Suprapubic skin (tissue), 4 donors: ENCODE measurements at regions not wholly inside any gene's neighbourhood (a gene's known extent, or its start where the extent isn't known, plus 50 kb on each side); places are given as distances from the start of the nearest gene placed in this dataset.

Experiments used
- DNase-seq, 2 donors: peaks; one replicate each; pipeline ENCODE4 v3.0.0-alpha.2; 2019; ENCODE audit warnings: low spot score in 2 of 2
- H3K27ac ChIP-seq: fragments of 200-600 bp; sonication (generic); one replicate; pipeline ENCODE4 v1.5.1; 2019
- H3K27me3 ChIP-seq: fragments of 200-600 bp; sonication (generic); one replicate; pipeline ENCODE4 v1.5.1; 2019
- H3K36me3 ChIP-seq: fragments of 200-600 bp; sonication (generic); one replicate; pipeline ENCODE4 v1.5.1; 2019
- H3K4me1 ChIP-seq: fragments of 200-600 bp; sonication (generic); one replicate; pipeline ENCODE4 v1.5.1; 2019
- H3K4me3 ChIP-seq: fragments of 200-600 bp; sonication (generic); one replicate; pipeline ENCODE4 v1.5.1; 2019; ENCODE audit warnings: mild to moderate bottlenecking
- H3K9me3 ChIP-seq: fragments of 200-600 bp; sonication (generic); one replicate; pipeline ENCODE4 v1.5.1; 2019
- EP300 ChIP-seq: sonication (generic); formaldehyde crosslinking; IDR thresholded peaks from one replicate; pipeline ENCODE4 v1.6.1; 2017; ENCODE audit warnings: antibody characterized with exemption
- POLR2A ChIP-seq, 2 donors: fragments of 450-650 bp; IDR thresholded peaks; one replicate each; pipeline ENCODE4 v1.6.1; 2017; ENCODE audit warnings: antibody characterized with exemption in 2 of 2, mild to moderate bottlenecking in 2 of 2, moderate library complexity in 2 of 2
- POLR2AphosphoS5 ChIP-seq, 3 donors: sonication (generic); formaldehyde crosslinking; IDR thresholded peaks; one replicate each; pipeline ENCODE4 v1.6.1; 2017; ENCODE audit warnings: antibody characterized with exemption in 3 of 3
- WGBS: methylation state at CpG from one replicate; pipeline ENCODE4 v1.1.5; 2018; 5-methylcytosine and 5-hydroxymethylcytosine counted together
- TF ChIP-seq, protein P1 (sequence below), 2 donors: fragments of 200-600 bp in 1 of 2; fragments of 450-650 bp in 1 of 2; sonication (generic) in 1 of 2; IDR thresholded peaks; one replicate each; pipeline ENCODE4 v1.5.1; 2016 to 2019; ENCODE audit warnings: antibody characterized with exemption in 2 of 2, mild to moderate bottlenecking in 1 of 2, moderate library complexity in 1 of 2

DNA sequence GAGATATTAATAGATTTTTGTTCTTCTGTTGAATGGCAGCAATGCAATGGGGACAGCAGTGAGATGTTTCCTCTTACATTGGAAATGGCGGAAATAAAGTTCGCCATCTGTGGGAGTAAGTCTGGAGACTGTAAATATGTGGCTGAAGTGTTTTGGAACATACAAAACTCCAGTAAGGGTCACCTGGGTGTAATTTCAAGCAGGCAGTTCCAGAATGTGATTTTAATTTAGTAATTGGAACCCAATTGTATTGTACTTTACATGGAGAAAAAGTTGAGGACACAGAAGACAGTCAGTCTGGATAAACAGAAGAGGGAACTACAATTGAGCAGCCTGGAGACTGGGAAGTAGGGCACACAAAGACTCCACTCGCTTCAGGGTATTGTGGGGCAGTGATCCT, 108.6 kb downstream of the NTMT2 start:
- TF ChIP-seq EP300 (no peak), POLR2AphosphoS5 (IDR thresholded peaks at IDR 0.05) (no peak), POLR2A (IDR thresholded peaks at IDR 0.05) (no peak)
- TF ChIP-seq, protein P1, sequence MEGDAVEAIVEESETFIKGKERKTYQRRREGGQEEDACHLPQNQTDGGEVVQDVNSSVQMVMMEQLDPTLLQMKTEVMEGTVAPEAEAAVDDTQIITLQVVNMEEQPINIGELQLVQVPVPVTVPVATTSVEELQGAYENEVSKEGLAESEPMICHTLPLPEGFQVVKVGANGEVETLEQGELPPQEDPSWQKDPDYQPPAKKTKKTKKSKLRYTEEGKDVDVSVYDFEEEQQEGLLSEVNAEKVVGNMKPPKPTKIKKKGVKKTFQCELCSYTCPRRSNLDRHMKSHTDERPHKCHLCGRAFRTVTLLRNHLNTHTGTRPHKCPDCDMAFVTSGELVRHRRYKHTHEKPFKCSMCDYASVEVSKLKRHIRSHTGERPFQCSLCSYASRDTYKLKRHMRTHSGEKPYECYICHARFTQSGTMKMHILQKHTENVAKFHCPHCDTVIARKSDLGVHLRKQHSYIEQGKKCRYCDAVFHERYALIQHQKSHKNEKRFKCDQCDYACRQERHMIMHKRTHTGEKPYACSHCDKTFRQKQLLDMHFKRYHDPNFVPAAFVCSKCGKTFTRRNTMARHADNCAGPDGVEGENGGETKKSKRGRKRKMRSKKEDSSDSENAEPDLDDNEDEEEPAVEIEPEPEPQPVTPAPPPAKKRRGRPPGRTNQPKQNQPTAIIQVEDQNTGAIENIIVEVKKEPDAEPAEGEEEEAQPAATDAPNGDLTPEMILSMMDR (IDR thresholded peaks at IDR 0.05) = no peak
- 93% methylated on average over 3 of the region's 3 CpGs for WGBS
- Histone ChIP-seq H3K9me3 (peaks cover 3% of the 10 kb centered on the region), H3K27ac (no peak overlapping the region), H3K4me3 (no peak overlapping the region), H3K36me3 (no peaks in the 10 kb centered on the region), H3K27me3 (no peaks in the 10 kb centered on the region), H3K4me1 (no peaks in the 10 kb centered on the region)
- no peak for DNase-seq

DNA sequence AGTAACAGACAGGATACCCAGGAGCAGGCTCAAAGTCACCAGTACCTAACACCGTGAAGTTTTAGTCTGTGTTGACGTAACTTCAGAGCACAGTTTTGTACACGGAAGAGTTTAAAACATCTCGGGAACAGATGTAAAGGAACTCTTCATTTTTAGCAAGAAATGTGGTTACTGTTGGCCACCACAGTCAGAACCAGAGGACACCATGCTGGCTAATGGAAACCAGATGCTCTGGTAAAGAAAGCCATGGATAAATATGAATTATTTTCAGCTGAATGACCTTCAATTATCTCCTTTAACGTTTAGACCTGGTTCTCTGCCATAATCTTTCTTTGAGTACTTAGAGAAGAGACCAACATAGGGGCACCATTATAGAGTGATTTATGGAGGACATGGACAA, 115.9 kb downstream of the NTMT2 start:
- no peaks in the 10 kb centered on the region for H3K36me3 ChIP-seq
- no peak overlapping the region for H3K27ac ChIP-seq
- 60% methylated on average over 5 of the region's 5 CpGs for WGBS
- H3K4me3 ChIP-seq = no peak overlapping the region
- no peaks in the 10 kb centered on the region for H3K9me3 ChIP-seq
- DNase-seq = no peak
- no peaks in the 10 kb centered on the region for H3K4me1 ChIP-seq
- H3K27me3 ChIP-seq = no peaks in the 10 kb centered on the region
- TF ChIP-seq, protein P1 (IDR thresholded peaks at IDR 0.05) = no peak
- TF ChIP-seq EP300 (no peak), POLR2AphosphoS5 (IDR thresholded peaks at IDR 0.05) (no peak), POLR2A (IDR thresholded peaks at IDR 0.05) (no peak)

DNA sequence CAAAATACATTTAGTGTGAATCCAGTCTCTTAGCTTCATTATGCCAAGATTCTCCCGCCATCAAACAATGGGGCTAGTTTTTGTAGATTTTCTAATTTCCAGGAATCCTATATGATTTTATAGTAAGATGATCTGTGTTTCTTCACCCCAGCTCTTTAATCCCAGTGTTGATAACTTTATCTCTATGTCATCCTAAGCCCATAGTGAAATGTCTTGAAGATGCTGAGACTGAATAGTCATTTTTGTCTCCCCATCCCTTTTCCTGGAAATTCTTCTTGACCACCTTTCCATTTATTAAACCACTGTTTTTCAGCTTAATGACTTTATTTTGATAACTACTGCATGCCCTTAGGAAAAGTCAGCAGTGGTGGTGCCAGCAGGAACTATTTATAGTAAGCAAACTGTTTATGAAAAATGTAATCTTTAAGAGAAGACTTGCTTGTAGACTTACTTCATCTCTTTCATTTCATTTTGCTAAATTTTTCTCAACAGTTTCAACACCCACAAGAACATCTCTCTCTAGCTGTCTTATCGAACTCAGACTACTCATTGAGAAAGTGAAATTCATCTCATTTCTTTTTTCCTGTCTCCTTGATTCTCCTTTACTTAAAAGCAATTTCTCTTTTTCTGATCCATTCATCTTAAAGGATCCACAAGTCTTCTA, 116.6 kb downstream of the NTMT2 start:
- Histone ChIP-seq H3K9me3 (no peaks in the 10 kb centered on the region), H3K27me3 (no peaks in the 10 kb centered on the region), H3K36me3 (no peaks in the 10 kb centered on the region), H3K27ac (no peak overlapping the region), H3K4me1 (no peaks in the 10 kb centered on the region), H3K4me3 (no peak overlapping the region)
- DNase-seq = no peak
- 57% methylated on average over 2 of the region's 2 CpGs for WGBS
- no peak for TF ChIP-seq EP300
- TF ChIP-seq, protein P1 (IDR thresholded peaks at IDR 0.05) = no peak
- TF ChIP-seq POLR2AphosphoS5 (IDR thresholded peaks at IDR 0.05) = no peak
- TF ChIP-seq POLR2A (IDR thresholded peaks at IDR 0.05) = no peak

DNA sequence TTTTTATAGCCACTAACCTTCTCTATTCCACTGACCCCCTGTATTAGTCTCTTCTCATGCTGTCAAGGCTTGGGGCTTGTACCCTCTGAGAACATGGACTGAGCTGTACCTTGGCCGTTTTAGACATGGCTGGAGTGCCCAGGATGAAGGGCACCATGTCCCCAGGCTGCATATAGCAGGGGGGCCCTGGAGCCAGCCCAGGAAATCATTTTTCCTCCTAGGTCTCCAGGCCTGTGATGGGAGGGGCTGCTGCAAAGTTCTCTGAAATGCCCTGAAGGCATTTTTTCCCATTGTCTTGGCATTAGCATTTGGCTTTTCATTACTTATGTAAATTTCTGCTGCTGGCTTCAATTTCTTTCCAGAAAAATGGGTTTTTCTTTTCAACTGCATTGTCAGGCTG, 119.5 kb downstream of the NTMT2 start:
- WGBS = 79% methylated on average over 1 of the region's 1 CpG
- no peak for DNase-seq

DNA sequence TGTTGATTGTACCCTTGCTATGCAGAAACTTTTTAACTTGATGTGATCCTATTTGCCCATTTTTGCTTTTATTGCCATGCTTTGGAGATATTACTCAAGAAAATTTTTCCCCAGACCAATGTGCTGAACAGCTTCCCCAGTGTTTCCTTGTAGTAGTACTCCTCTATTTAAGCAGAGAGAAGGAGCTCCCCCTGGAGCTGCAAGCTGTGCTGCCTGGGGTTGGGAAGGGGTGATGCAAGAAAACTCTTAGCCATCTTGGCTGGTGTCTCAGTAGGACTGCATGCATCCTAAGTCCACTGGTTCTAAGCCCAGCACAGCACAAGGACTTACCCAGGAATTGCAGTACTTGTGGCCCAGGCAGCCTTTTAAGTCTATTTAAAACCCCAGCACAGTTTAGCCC, 121.6 kb downstream of the NTMT2 start:
- no peak for DNase-seq
- TF ChIP-seq POLR2A (IDR thresholded peaks at IDR 0.05) (no peak), EP300 (no peak), POLR2AphosphoS5 (IDR thresholded peaks at IDR 0.05) (no peak)
- TF ChIP-seq, protein P1 (IDR thresholded peaks at IDR 0.05) = no peak
- Histone ChIP-seq H3K27ac (no peak overlapping the region), H3K4me1 (no peaks in the 10 kb centered on the region), H3K4me3 (no peak overlapping the region), H3K36me3 (no peaks in the 10 kb centered on the region), H3K9me3 (no peaks in the 10 kb centered on the region), H3K27me3 (no peaks in the 10 kb centered on the region)

More for the DNA sequence above, 119.5 kb downstream of the NTMT2 start:
- no peaks in the 10 kb centered on the region for H3K9me3 ChIP-seq
- no peak overlapping the region for H3K4me3 ChIP-seq
- TF ChIP-seq EP300 = no peak
- TF ChIP-seq POLR2A (IDR thresholded peaks at IDR 0.05) = no peak
- no peak for TF ChIP-seq POLR2AphosphoS5 (IDR thresholded peaks at IDR 0.05)
- TF ChIP-seq, protein P1 (IDR thresholded peaks at IDR 0.05) = no peak
- H3K4me1 ChIP-seq = no peaks in the 10 kb centered on the region
- no peaks in the 10 kb centered on the region for H3K36me3 ChIP-seq
- H3K27me3 ChIP-seq = no peaks in the 10 kb centered on the region
- H3K27ac ChIP-seq = no peak overlapping the region
